Ascending aorta (tissue), 2 donors: ENCODE measurements at regions not wholly inside any gene's neighbourhood (a gene's known extent, or its start where the extent isn't known, plus 50 kb on each side); places are given as distances from the start of the nearest gene placed in this dataset.

ENCODE experiments used
- DNase-seq, 2 donors: peaks; one replicate each; pipeline ENCODE4 v3.0.0-alpha.2; 2019; ENCODE audit warnings: low spot score in 2 of 2
- H3K27ac ChIP-seq, 2 donors: fragments of 200-600 bp; sonication (generic); one replicate each; pipeline ENCODE4 v1.5.1; 2016 to 2017; ENCODE audit warnings: mild to moderate bottlenecking in 1 of 2
- H3K27me3 ChIP-seq: fragments of 200-600 bp; sonication (generic); one replicate; pipeline ENCODE4 v1.5.1; 2017
- H3K36me3 ChIP-seq, 2 donors: fragments of 200-600 bp; sonication (generic); one replicate each; pipeline ENCODE4 v1.5.1; 2016
- H3K4me1 ChIP-seq, 2 donors: fragments of 200-600 bp; sonication (generic); one replicate each; pipeline ENCODE4 v1.5.1; 2016 to 2017; ENCODE audit warnings: mild to moderate bottlenecking in 1 of 2
- H3K4me3 ChIP-seq, 2 donors: fragments of 200-600 bp; sonication (generic); one replicate each; pipeline ENCODE4 v1.5.1; 2016 to 2017; ENCODE audit warnings: mild to moderate bottlenecking in 1 of 2
- H3K9me3 ChIP-seq, 2 donors: fragments of 200-600 bp; sonication (generic); one replicate each; pipeline ENCODE4 v1.5.1; 2016
- CTCF ChIP-seq, 3 experiments: fragments of 200-600 bp in 2 of 3; fragments of 450-650 bp in 1 of 3; sonication (generic) in 2 of 3; IDR thresholded peaks; one replicate each; pipeline ENCODE4 v1.5.1; 2016 to 2019; ENCODE audit warnings: antibody characterized with exemption in 3 of 3, mild to moderate bottlenecking in 1 of 3, moderate library complexity in 1 of 3
- intact Hi-C: fragments of 100-400 bp; cut with DNase I; formaldehyde crosslinking; loops from one replicate; pipeline ENCODE4 v1.15.1; 2023

GRCh38 chr5:123722451-123722850, 210.5 kb downstream of the CSNK1G3 start:
- no peaks in the 10 kb centered on the region for H3K27me3 ChIP-seq
- H3K4me3 ChIP-seq = no peak overlapping the region
- TF ChIP-seq CTCF (IDR thresholded peaks at IDR 0.05) = no peak
- intact Hi-C loops = no loop called here
- no peaks in the 10 kb centered on the region for H3K9me3 ChIP-seq
- no peaks in the 10 kb centered on the region for H3K36me3 ChIP-seq
- no peak for DNase-seq
- no peaks in the 10 kb centered on the region for H3K4me1 ChIP-seq
- no peak overlapping the region for H3K27ac ChIP-seq

GRCh38 chr5:123721675-123722276, 209.8 kb downstream of the CSNK1G3 start:
- no peak for TF ChIP-seq CTCF (IDR thresholded peaks at IDR 0.05)
- H3K36me3 ChIP-seq = no peaks in the 10 kb centered on the region
- no peaks in the 10 kb centered on the region for H3K27me3 ChIP-seq
- no peak overlapping the region for H3K27ac ChIP-seq
- H3K4me1 ChIP-seq = no peaks in the 10 kb centered on the region
- DNase-seq = no peak
- no peak overlapping the region for H3K4me3 ChIP-seq
- intact Hi-C loops = no loop called here
- no peaks in the 10 kb centered on the region for H3K9me3 ChIP-seq

GRCh38 chr5:123720955-123721354, 209.0 kb downstream of the CSNK1G3 start:
- Histone ChIP-seq H3K4me3 (no peak overlapping the region), H3K36me3 (no peaks in the 10 kb centered on the region), H3K27ac (no peak overlapping the region), H3K27me3 (no peaks in the 10 kb centered on the region), H3K4me1 (no peaks in the 10 kb centered on the region), H3K9me3 (no peaks in the 10 kb centered on the region)
- no peak for TF ChIP-seq CTCF (IDR thresholded peaks at IDR 0.05)
- DNase-seq = no peak
- intact Hi-C loops = no loop called here

GRCh38 chr5:123720339-123720738, 208.4 kb downstream of the CSNK1G3 start:
- H3K27me3 ChIP-seq = no peaks in the 10 kb centered on the region
- intact Hi-C loops = no loop called here
- no peaks in the 10 kb centered on the region for H3K4me1 ChIP-seq
- no peak for DNase-seq
- H3K27ac ChIP-seq = no peak overlapping the region
- no peak for TF ChIP-seq CTCF (IDR thresholded peaks at IDR 0.05)
- H3K36me3 ChIP-seq = no peaks in the 10 kb centered on the region
- H3K4me3 ChIP-seq = no peak overlapping the region
- H3K9me3 ChIP-seq = no peaks in the 10 kb centered on the region

GRCh38 chr5:123719004-123719403, 207.0 kb downstream of the CSNK1G3 start:
- intact Hi-C loops = no loop called here

More at GRCh38 chr5:123719004-123719403, 207.0 kb downstream of the CSNK1G3 start:
- Histone ChIP-seq H3K27me3 (no peaks in the 10 kb centered on the region), H3K36me3 (no peaks in the 10 kb centered on the region), H3K9me3 (no peaks in the 10 kb centered on the region), H3K4me3 (no peak overlapping the region), H3K27ac (no peak overlapping the region), H3K4me1 (no peaks in the 10 kb centered on the region)
- no peak for TF ChIP-seq CTCF (IDR thresholded peaks at IDR 0.05)
- DNase-seq = no peak
